Esophagus muscularis mucosa (tissue), 3 donors: ENCODE measurements at regions not wholly inside any gene's neighbourhood (a gene's known extent, or its start where the extent isn't known, plus 50 kb on each side); places are given as distances from the start of the nearest gene placed in this dataset.

ENCODE experiments used
- POLR2A ChIP-seq: fragments of 450-650 bp; IDR thresholded peaks from one replicate; pipeline ENCODE4 v1.6.1; 2017; ENCODE audit warnings: antibody characterized with exemption, moderate library complexity, mild to moderate bottlenecking, low read depth
- POLR2AphosphoS5 ChIP-seq, 2 donors: sonication (generic); formaldehyde crosslinking; IDR thresholded peaks; one replicate each; pipeline ENCODE4 v1.6.1; 2017; ENCODE audit warnings: antibody characterized with exemption in 2 of 2
- TF ChIP-seq, protein P1 (sequence below), 3 experiments: fragments of 200-600 bp in 2 of 3; fragments of 450-650 bp in 1 of 3; sonication (generic) in 2 of 3; IDR thresholded peaks; one replicate each; pipeline ENCODE4 v1.5.1; 2017 to 2019; ENCODE audit warnings: antibody characterized with exemption in 3 of 3, mild to moderate bottlenecking in 2 of 3, moderate library complexity in 1 of 3

DNA sequence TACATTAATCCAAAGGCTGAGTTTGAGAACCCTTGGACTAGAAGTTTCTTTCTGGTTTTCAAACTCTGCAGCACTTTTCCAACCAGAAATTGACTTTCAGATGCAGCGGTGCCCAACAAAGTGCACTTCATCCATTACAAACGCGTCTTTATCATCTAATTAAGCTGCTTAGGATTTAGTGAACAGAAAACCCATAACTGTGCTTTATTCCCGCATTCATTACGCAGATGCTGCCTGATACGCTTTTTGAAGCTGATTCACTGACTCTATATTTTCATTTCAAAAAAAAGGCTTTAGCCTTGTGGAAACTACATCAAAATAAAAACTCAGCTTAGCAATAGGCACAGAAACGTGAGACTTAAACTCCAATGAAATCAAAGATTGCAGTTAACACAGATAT is 69.8 kb upstream of the CTXND1 start:
- TF ChIP-seq, protein P1, sequence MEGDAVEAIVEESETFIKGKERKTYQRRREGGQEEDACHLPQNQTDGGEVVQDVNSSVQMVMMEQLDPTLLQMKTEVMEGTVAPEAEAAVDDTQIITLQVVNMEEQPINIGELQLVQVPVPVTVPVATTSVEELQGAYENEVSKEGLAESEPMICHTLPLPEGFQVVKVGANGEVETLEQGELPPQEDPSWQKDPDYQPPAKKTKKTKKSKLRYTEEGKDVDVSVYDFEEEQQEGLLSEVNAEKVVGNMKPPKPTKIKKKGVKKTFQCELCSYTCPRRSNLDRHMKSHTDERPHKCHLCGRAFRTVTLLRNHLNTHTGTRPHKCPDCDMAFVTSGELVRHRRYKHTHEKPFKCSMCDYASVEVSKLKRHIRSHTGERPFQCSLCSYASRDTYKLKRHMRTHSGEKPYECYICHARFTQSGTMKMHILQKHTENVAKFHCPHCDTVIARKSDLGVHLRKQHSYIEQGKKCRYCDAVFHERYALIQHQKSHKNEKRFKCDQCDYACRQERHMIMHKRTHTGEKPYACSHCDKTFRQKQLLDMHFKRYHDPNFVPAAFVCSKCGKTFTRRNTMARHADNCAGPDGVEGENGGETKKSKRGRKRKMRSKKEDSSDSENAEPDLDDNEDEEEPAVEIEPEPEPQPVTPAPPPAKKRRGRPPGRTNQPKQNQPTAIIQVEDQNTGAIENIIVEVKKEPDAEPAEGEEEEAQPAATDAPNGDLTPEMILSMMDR (IDR thresholded peaks at IDR 0.05) = no peak
- no peak for TF ChIP-seq POLR2A
- no peak for TF ChIP-seq POLR2AphosphoS5 (IDR thresholded peaks at IDR 0.05)
